ENCODE measurements at regions not wholly inside any gene's neighbourhood (a gene's known extent, or its start where the extent isn't known, plus 50 kb on each side); places are given as distances from the start of the nearest gene placed in this dataset.
"Not testable (repeated sequence)": the region's sequence is repeated elsewhere in the genome, so short reads cannot be mapped to it uniquely, and the experiment has no call there.

DNA sequence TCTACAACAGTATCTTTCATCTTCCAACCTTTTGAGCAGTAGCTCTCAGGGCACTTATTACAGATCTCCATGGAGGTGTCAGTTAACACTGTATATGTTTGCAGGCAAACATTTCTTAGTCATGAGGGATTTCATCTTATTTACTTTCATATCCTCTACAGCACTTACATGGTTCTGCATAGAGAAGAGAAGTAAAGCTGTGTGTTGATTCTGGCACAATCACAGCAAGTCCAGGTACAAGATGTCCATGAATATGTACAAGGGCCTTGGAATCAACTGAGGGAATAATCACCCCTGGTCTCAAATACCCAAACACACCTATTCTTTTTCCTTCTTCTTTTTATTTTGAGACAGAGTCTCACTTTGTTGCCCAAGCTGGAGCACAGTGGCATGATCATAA lies 142.0 kb upstream of the TRPM3 start:
- H3K36me3 Mint-ChIP-seq: no peaks in the 10 kb centered on the region
- no peak overlapping the region for H3K27ac Mint-ChIP-seq
- H3K27me3 Mint-ChIP-seq: peaks cover 18% of the 10 kb centered on the region
- no peaks in the 10 kb centered on the region for H3K9me3 Mint-ChIP-seq
- ATAC-seq: no peak
- no peaks in the 10 kb centered on the region for H3K4me1 Mint-ChIP-seq
- H3K4me3 Mint-ChIP-seq: no peak overlapping the region

DNA sequence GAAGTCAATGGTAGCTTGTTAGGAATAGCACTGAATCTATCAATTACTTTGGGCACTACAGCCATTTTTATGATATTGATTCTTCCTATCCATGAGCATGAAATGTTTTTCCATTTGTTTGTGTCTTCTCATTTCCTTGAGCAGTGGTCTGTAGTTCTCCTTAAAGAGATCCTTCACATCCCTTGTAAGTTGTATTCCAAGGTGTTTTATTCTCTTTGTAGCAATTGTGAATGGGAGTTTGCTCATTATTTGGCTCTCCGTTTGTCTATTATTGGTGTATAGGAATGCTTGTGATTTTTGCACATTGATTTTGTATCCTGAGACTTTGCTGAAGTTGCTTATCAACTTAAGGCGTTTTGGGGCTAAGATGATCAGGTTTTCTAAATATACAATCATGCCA lies 139.0 kb upstream of the TRPM3 start:
- H3K4me3 Mint-ChIP-seq, H3K27ac Mint-ChIP-seq, H3K36me3 Mint-ChIP-seq, H3K9me3 Mint-ChIP-seq, H3K4me1 Mint-ChIP-seq, ATAC-seq, H3K27me3 Mint-ChIP-seq: not testable (repeated sequence)

DNA sequence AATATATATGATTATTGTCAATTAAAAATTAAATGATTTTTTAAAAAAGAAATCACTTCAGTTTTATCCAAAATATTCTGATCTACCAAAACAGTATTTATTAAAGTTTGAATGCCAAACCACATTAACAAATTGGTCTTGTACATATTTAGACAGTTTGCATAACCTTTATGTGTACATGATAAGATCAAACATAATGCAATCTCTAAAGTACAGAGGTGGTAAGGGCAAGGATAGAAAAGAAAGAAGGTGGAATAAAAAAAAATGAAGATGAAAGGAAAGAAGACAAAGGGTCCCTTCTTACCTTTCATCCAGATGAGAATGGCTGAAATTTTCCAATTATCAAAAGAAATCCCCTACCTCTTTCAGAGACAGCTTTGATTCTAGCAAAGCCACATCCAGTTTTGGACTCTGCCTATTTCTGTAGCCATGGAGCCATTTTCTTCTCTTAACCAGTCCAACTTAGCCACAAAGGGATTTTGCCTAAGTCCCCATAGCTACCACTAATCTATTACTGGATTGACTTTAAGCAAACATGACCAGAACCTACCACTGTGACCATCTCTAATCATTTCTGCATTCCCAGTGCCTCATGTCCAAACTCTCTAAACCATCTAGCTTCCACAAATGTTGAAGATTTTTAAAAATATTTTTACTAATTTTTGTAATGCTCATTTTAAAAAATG lies 133.3 kb upstream of the TRPM3 start:
- H3K27me3 Mint-ChIP-seq: peaks cover 8% of the 10 kb centered on the region
- H3K9me3 Mint-ChIP-seq: peaks cover 3% of the 10 kb centered on the region
- no peaks in the 10 kb centered on the region for H3K4me1 Mint-ChIP-seq
- H3K36me3 Mint-ChIP-seq: no peaks in the 10 kb centered on the region
- H3K27ac Mint-ChIP-seq: no peak overlapping the region
- no peak for ATAC-seq
- no peak overlapping the region for H3K4me3 Mint-ChIP-seq

DNA sequence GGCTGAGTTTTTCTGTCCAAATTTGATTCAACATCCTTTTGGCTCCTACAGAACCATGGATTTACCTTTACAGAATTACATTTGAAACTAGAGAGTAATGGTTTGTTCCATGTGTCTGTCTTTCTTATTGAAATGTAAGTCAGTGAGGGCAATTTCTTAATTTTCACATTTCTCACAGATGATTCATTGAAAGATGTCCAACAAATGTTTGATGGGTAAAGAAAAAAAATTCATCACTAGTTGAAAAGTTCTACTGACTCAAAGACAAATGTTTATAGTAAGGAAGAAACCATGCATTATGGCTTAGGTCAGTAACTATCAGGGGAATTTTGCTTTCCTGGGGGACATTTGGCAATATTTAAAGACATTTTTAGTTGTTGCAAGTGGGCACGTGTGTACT lies 131.6 kb upstream of the TRPM3 start:
- H3K27me3 Mint-ChIP-seq: peaks cover 8% of the 10 kb centered on the region
- no peak for ATAC-seq
- H3K36me3 Mint-ChIP-seq: no peaks in the 10 kb centered on the region
- no peak overlapping the region for H3K27ac Mint-ChIP-seq
- H3K4me3 Mint-ChIP-seq: no peak overlapping the region
- no peaks in the 10 kb centered on the region for H3K4me1 Mint-ChIP-seq
- peaks cover 3% of the 10 kb centered on the region for H3K9me3 Mint-ChIP-seq

DNA sequence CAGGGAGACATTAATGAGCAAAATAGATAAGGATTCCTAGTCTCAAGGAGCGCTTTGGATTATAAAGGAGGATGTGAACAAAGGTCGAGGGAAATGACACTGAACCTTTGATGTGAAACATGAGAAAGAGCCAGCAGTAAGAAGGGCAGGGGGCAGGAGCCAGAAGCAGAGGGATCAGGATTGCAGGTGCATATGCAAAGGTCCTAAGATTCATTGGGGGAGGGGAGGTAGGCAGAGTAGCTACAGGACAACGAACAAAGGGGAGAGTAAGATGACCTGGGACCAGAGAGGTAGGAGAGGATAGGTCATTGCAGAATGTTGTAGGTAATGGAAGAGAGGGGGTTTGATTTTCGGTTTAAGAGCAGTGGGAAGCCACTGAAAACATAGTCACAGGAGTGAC lies 129.2 kb upstream of the TRPM3 start:
- H3K4me1 Mint-ChIP-seq: no peaks in the 10 kb centered on the region
- no peak overlapping the region for H3K4me3 Mint-ChIP-seq
- peaks cover 8% of the 10 kb centered on the region for H3K27me3 Mint-ChIP-seq
- peaks cover 3% of the 10 kb centered on the region for H3K9me3 Mint-ChIP-seq
- ATAC-seq: no peak
- H3K27ac Mint-ChIP-seq: no peak overlapping the region
- H3K36me3 Mint-ChIP-seq: no peaks in the 10 kb centered on the region

DNA sequence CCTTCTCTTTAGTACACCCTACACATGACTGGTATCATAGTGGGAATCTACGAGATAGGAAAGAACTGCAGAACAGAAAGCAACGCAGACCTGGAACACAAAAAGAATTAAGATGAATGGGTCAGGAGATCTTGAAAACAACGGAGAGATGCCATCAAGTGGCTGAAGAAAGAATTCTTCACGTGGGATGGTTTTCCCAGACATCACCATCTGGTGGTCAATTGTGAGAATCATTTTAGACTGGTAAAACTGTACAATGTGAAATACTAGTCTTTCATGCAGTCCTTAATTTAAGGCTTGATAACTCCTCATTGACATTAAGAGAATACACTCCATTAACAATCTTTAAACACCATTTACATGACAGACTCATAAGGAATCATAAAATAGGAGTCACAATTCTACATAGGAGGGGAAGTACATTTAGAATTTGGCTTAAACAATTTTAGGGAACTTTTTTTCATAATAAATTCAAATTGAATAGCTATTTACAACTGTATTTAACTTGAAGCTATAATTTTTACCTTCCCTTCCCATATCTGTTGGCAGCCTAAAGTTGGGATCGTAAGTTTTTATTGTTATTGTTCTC lies 128.4 kb upstream of the TRPM3 start:
- H3K9me3 Mint-ChIP-seq: peaks cover 3% of the 10 kb centered on the region
- H3K27ac Mint-ChIP-seq: no peak overlapping the region
- H3K4me3 Mint-ChIP-seq: no peak overlapping the region
- H3K36me3 Mint-ChIP-seq: no peaks in the 10 kb centered on the region
- peaks cover 11% of the 10 kb centered on the region for H3K27me3 Mint-ChIP-seq
- no peak for ATAC-seq
- H3K4me1 Mint-ChIP-seq: no peaks in the 10 kb centered on the region

DNA sequence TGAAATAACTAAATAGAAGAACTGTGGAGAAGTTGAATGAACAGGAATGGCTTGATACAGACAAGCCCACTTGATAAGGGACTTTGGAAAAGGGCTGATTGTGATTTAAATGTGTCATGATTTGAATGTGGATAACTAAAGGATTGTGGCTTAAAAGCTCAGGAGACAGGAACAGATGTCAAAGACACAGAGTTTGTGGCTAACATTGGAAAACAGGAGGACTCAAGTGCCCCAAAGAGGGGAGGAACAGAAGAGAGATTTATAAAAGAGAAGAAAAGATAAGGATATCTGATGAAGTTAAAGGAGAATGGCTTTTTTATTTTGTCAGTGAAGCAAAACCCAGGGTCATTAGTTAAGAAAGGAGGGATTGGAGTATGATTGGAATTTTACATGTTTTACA lies 124.2 kb upstream of the TRPM3 start:
- H3K4me1 Mint-ChIP-seq: no peaks in the 10 kb centered on the region
- H3K9me3 Mint-ChIP-seq: no peaks in the 10 kb centered on the region
- H3K27me3 Mint-ChIP-seq: peaks cover 16% of the 10 kb centered on the region
- H3K4me3 Mint-ChIP-seq: no peak overlapping the region
- H3K36me3 Mint-ChIP-seq: no peaks in the 10 kb centered on the region
- no peak for ATAC-seq
- no peak overlapping the region for H3K27ac Mint-ChIP-seq

DNA sequence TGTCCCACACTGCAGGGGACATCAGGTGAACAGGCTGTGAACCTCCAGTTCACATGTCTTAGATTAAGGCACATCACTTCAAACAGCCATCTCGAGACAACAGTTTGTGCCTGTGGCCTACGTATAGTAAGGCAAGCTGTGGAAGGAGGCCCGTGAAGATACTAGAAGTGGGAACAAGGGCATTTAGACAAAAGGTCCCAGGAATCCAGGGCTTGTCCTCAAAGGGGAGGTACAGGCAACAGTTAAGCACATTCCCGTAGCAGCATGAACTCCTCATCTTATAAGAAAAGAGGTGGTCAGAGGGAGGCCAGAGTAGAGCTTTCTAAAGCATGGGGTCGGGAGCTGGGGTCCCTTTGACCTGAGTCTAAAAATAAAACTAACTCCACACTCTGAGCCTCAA lies 122.5 kb upstream of the TRPM3 start:
- H3K36me3 Mint-ChIP-seq: no peaks in the 10 kb centered on the region
- ATAC-seq: no peak
- no peak overlapping the region for H3K4me3 Mint-ChIP-seq
- no peaks in the 10 kb centered on the region for H3K9me3 Mint-ChIP-seq
- H3K27me3 Mint-ChIP-seq: peaks cover 16% of the 10 kb centered on the region
- H3K4me1 Mint-ChIP-seq: no peaks in the 10 kb centered on the region
- no peak overlapping the region for H3K27ac Mint-ChIP-seq

DNA sequence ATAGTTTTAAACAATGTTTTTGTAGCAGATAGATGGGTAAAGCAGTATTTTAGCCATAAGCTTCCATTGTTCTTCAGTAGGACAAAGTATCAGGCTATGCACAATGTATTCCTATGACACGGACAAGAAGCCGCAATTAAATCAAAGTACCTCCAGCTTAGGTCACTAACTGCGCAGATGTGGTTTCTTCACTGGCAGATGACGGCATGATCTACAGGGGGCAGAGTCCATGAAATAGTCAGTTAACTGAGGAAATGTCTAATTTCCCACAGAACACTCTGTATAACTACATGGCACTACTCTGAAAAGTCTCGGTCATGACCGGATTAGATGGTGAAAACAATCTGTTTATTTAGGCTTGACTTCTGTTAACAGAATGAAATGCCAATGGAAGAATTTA lies 120.7 kb upstream of the TRPM3 start:
- no peak overlapping the region for H3K27ac Mint-ChIP-seq
- H3K9me3 Mint-ChIP-seq: no peaks in the 10 kb centered on the region
- H3K36me3 Mint-ChIP-seq: no peaks in the 10 kb centered on the region
- no peak overlapping the region for H3K4me3 Mint-ChIP-seq
- no peaks in the 10 kb centered on the region for H3K4me1 Mint-ChIP-seq
- ATAC-seq: no peak
- H3K27me3 Mint-ChIP-seq: peaks cover 16% of the 10 kb centered on the region

DNA sequence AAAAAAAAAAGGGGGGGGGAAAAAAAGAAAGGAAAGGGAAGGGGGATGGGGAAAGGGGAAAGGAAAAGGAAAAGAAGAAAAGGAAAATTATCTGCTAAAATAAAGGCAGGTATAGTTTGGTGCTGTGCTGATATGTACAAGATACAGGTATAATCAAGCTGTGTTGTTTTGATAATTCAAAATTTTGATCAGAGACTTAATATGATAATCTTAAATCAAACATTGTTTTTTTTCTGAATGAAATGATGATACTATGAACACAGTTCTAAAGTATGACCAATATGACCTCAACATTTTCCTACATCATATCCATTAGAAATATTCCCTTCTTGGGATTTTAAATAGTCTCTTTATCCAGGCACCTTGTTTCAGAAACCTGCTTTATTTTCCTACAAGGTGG lies 115.6 kb upstream of the TRPM3 start:
- Mint-ChIP-seq H3K27me3 (no peaks in the 10 kb centered on the region), H3K4me3 (no peak overlapping the region), H3K36me3 (no peaks in the 10 kb centered on the region), H3K9me3 (peaks cover 3% of the 10 kb centered on the region), H3K27ac (no peak overlapping the region), H3K4me1 (no peaks in the 10 kb centered on the region)
- ATAC-seq: no peak

DNA sequence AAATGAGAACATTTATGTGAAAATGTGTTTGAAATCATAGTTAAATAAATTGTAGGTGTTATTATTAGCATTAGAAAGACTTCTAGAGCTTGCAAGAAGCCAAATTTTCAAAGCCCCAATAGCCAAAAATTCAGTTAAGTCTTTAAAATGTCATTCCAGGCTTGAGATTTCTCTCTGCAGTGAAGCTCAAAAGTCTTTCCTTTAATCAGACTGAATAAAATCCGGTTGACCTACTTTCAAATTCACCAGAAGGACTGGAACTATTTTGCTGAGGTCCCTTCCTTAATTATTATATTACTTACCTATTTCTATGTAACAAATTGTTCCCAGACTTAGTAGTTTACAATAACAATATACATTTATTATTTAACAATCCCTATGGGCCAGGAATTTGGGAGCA lies 112.2 kb upstream of the TRPM3 start:
- H3K27me3 Mint-ChIP-seq: no peaks in the 10 kb centered on the region
- H3K4me1 Mint-ChIP-seq: no peaks in the 10 kb centered on the region
- H3K36me3 Mint-ChIP-seq: no peaks in the 10 kb centered on the region
- no peak overlapping the region for H3K4me3 Mint-ChIP-seq
- ATAC-seq: no peak
- peaks cover 3% of the 10 kb centered on the region for H3K9me3 Mint-ChIP-seq
- no peak overlapping the region for H3K27ac Mint-ChIP-seq

DNA sequence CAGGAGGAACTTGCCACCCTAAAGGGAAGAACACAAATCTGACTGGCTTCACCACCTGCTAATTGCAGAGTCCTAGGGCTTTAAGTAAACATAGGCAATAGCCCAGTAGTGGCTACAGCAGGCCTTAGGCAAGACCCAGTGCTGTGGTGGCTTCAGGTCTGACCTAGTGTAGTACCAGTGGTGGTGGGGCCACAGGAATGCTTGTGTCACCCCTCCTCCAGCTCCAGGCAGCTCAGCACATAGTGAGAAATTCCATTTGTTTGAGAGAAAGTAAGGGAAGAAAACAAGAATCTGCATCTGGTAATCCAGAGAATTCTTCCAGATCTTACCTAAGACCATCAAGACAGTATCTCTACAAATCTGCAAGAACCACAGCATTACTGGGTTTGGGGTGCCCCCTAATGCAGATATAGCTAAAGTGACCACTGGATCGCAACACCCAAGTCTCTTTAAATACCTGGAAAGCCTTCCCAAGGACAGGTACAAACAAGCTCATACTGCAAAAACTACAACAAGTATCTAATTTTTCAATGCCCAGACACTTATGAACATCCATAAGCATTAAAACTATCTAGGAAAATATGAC lies 102.6 kb upstream of the TRPM3 start:
- no peak overlapping the region for H3K4me3 Mint-ChIP-seq
- no peak for ATAC-seq
- H3K27me3 Mint-ChIP-seq: no peaks in the 10 kb centered on the region
- H3K9me3 Mint-ChIP-seq: no peaks in the 10 kb centered on the region
- H3K4me1 Mint-ChIP-seq: no peaks in the 10 kb centered on the region
- H3K27ac Mint-ChIP-seq: no peak overlapping the region
- no peaks in the 10 kb centered on the region for H3K36me3 Mint-ChIP-seq

DNA sequence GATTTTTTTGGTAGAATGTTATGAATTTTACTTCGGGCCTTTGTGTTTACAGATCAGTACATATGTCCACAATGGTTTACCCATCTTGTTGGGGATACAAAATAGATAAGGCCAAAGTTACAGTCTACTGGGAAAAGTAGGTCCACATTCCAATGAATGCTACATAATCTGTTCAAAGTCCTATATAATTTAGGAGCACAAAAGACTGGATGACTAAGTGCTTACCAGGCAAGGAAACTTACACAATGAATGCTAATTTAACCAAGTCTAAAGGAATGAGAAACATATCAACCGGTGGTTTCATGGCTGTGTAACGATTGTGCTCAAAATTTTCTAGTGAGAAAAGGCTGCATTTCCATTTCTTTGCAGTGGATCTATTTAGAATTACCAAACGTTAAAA lies 97.4 kb upstream of the TRPM3 start:
- Mint-ChIP-seq H3K27ac (no peak overlapping the region), H3K36me3 (no peaks in the 10 kb centered on the region), H3K4me3 (no peak overlapping the region), H3K27me3 (no peaks in the 10 kb centered on the region), H3K9me3 (peaks cover 7% of the 10 kb centered on the region), H3K4me1 (no peaks in the 10 kb centered on the region)
- no peak for ATAC-seq

DNA sequence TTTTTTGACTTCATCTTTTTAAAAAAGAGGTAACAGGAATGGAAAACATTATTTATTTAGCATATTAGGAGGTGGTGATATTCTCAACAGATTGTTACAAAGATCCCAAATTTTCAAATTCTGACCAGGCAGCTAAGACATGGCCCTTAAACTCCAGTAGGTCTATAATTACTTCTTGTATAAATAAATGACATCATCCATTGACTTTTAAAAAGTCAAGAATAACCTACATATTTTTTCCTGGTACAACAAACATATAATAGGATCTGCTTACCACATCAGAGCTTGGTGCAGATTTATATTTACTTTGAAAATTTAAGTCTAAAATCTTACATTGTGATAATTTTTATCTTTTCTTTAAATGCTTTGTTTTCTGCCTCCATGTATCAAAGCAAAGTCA lies 92.2 kb upstream of the TRPM3 start:
- Mint-ChIP-seq H3K27ac (no peak overlapping the region), H3K4me1 (no peaks in the 10 kb centered on the region), H3K36me3 (no peaks in the 10 kb centered on the region), H3K9me3 (peaks cover 7% of the 10 kb centered on the region), H3K4me3 (no peak overlapping the region), H3K27me3 (no peaks in the 10 kb centered on the region)
- ATAC-seq: no peak

DNA sequence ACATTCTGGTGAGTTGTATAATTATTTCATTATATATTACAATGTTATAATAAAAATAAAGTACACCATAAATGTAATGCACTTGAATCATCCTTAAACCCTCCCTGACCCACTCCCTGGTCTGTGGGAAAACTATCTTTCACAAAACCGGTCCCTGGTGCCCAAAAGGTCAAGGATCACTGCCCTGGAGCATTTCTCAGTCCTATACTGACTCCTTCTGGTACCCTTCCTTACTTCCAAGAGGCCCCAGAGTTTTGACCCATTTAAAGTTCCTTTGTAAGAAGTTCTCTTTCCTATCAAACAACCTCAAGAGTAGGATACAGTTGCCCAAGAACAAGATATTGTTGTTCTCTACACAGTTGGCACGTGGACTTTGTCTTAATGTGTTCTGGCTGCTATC lies 88.9 kb upstream of the TRPM3 start:
- no peaks in the 10 kb centered on the region for H3K27me3 Mint-ChIP-seq
- no peak overlapping the region for H3K4me3 Mint-ChIP-seq
- peaks cover 7% of the 10 kb centered on the region for H3K9me3 Mint-ChIP-seq
- H3K36me3 Mint-ChIP-seq: no peaks in the 10 kb centered on the region
- no peak overlapping the region for H3K27ac Mint-ChIP-seq
- ATAC-seq: no peak
- no peaks in the 10 kb centered on the region for H3K4me1 Mint-ChIP-seq

DNA sequence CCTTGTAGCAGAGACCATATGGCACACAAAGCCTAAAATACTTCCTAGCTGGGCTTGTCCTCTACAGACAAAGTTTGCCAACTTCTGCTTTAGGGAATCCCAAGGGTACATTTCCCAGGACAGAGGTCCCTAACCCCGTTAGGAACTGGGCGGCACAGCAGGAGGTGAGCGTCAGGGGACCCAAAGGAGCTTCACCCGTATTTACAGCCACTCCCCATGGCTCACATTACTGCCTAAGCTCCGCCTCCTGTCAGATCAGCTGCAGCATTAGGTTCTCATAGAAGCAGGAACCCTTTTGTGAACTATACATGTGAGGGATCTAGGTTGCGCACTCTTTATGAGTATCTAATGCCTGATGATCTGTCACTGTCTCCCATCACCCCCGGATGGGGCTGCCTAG lies 88.5 kb upstream of the TRPM3 start:
- no peak overlapping the region for H3K27ac Mint-ChIP-seq
- no peaks in the 10 kb centered on the region for H3K27me3 Mint-ChIP-seq
- no peaks in the 10 kb centered on the region for H3K36me3 Mint-ChIP-seq
- H3K4me3 Mint-ChIP-seq: no peak overlapping the region
- no peak for ATAC-seq
- H3K9me3 Mint-ChIP-seq: peaks cover 7% of the 10 kb centered on the region
- H3K4me1 Mint-ChIP-seq: no peaks in the 10 kb centered on the region
